HepG2 (cell line): ENCODE measurements at regions not wholly inside any gene's neighbourhood (a gene's known extent, or its start where the extent isn't known, plus 50 kb on each side); places are given as distances from the start of the nearest gene placed in this dataset.

ENCODE experiments used
- ATAC-seq: fragments of 200-7000 bp; cut with Tn5 transposase; 3 replicates; pipeline ENCODE4 v1.9.1; 2020; ENCODE audit warnings: mild to moderate bottlenecking, moderate library complexity
- BruUV-seq: library from RNA; stranded (reverse); fragments of 400-500 nt; replicated peaks from 2 replicates; lab custom pipeline; 2021; lab: Mats Ljungman, UMichigan
- CTCF ChIA-PET: fragments of 300-600 bp; formaldehyde crosslinking; extraction: SDS; loops from one replicate; lab custom pipeline; 2021; ENCODE audit warnings: low total read pairs, inconsistent platforms, low intra/inter-chr PET ratio; lab: Yijun Ruan, JAX
- POLR2A ChIA-PET: fragments of 350-600 bp; sonication (Branson Sonifier 250); formaldehyde crosslinking; loops from one replicate; lab custom pipeline; 2020; ENCODE audit warnings: antibody characterized with exemption, inconsistent platforms; lab: Yijun Ruan, JAX
- DNase-seq: peaks from one replicate; pipeline ENCODE4 v3.0.0-alpha.2; 2015; ENCODE audit warnings: low spot score
- FAIRE-seq: peaks from 3 replicates; lab custom pipeline; 2011; peaks lifted over from hg19 to GRCh38; lab: Jason Lieb, UNC
- H2AFZ ChIP-seq: one replicate; pipeline ENCODE4 v1.6.1; 2011; ENCODE audit warnings: low read length, inconsistent platforms
- H3K27ac ChIP-seq: fragments of 300-600 bp; 3 replicates; pipeline ENCODE4 v1.8.0; 2011; ENCODE audit warnings: mixed run types, mild to moderate bottlenecking, mixed read lengths, low read length, inconsistent platforms; ENCODE audit not compliant: insufficient read depth; ENCODE audit errors: extremely low read length
- H3K27me3 ChIP-seq, 2 experiments: fragments of 200-600 bp in 1 of 2; 2 replicates in 1 of 2; 3 replicates in 1 of 2; pipeline versions ENCODE4 v1.6.0 to v1.8.0; 2011; ENCODE audit warnings: low read length in 2 of 2, mild to moderate bottlenecking in 2 of 2, moderate library complexity in 2 of 2, inconsistent platforms in 1 of 2; ENCODE audit not compliant: insufficient read depth in 2 of 2, control insufficient read depth in 1 of 2
- H3K36me3 ChIP-seq, 2 experiments: fragments of 200-600 bp in 1 of 2; replicated peaks in 1 of 2; 2 replicates in 1 of 2; 3 replicates in 1 of 2; pipeline versions ENCODE4 v1.5.1 to v1.8.0; 2011; ENCODE audit warnings: low read length in 2 of 2, inconsistent platforms in 1 of 2; ENCODE audit not compliant: insufficient read depth in 2 of 2, control insufficient read depth in 1 of 2
- H3K4me1 ChIP-seq: 2 replicates; pipeline ENCODE4 v1.5.1; 2012; ENCODE audit warnings: low read length, inconsistent platforms; ENCODE audit not compliant: insufficient read depth
- H3K4me2 ChIP-seq: 2 replicates; pipeline ENCODE4 v1.6.0; 2011; ENCODE audit warnings: low read depth, low read length, inconsistent platforms
- H3K4me3 ChIP-seq, 3 experiments: fragments of 200-600 bp in 1 of 3; sonication (generic), shearing (Covaris generic) in 1 of 3; replicated peaks in 1 of 3; 2 replicates each; pipeline ENCODE4 v1.5.1; 2011 to 2016; ENCODE audit warnings: low read length in 3 of 3, inconsistent platforms in 2 of 3, low read depth in 2 of 3, mild to moderate bottlenecking in 2 of 3, control low read depth in 1 of 3, mixed read lengths in 1 of 3; ENCODE audit not compliant: insufficient read depth in 1 of 3
- H3K79me2 ChIP-seq: one replicate; pipeline ENCODE4 v1.6.1; 2011; ENCODE audit warnings: low read length, inconsistent platforms; ENCODE audit not compliant: insufficient read depth
- H3K9ac ChIP-seq: 2 replicates; pipeline ENCODE4 v1.6.0; 2011; ENCODE audit warnings: mild to moderate bottlenecking, low read depth, low read length, inconsistent platforms; ENCODE audit not compliant: insufficient read depth
- H3K9me3 ChIP-seq: 2 replicates; pipeline ENCODE4 v1.5.1; 2012; ENCODE audit warnings: mild to moderate bottlenecking, low read length
- H4K20me1 ChIP-seq: 2 replicates; pipeline ENCODE4 v1.6.0; 2011; ENCODE audit warnings: inconsistent platforms, mild to moderate bottlenecking, low read length, moderate library complexity; ENCODE audit not compliant: insufficient read depth
- EZH2 ChIP-seq: conservative IDR thresholded peaks from 2 replicates; pipeline ENCODE4 v1.6.1; 2012; ENCODE audit warnings: mild to moderate bottlenecking, low read depth, low read length, moderate library complexity
- HNF4G ChIP-seq, 2 experiments: sonication (generic) in 1 of 2; formaldehyde crosslinking in 1 of 2; IDR thresholded peaks; 2 replicates each; pipeline versions ENCODE4 v1.4.0 to v1.6.1; 2011 to 2020; ENCODE audit warnings: borderline replicate concordance in 2 of 2, low read depth in 2 of 2, mild to moderate bottlenecking in 2 of 2, low read length in 1 of 2, missing genetic modification reagents in 1 of 2, moderate library complexity in 1 of 2
- ISL2 ChIP-seq: sonication (generic); formaldehyde crosslinking; IDR thresholded peaks from 2 replicates; pipeline ENCODE4 v1.5.0; 2020; ENCODE audit warnings: missing genetic modification reagents
- KDM1A ChIP-seq: IDR thresholded peaks from 2 replicates; pipeline ENCODE4 v1.6.1; 2016; ENCODE audit warnings: missing compliant biosample characterization
- NRL ChIP-seq: sonication (generic); formaldehyde crosslinking; IDR thresholded peaks from 2 replicates; pipeline ENCODE4 v1.5.0; 2020; ENCODE audit warnings: missing genetic modification reagents, mild to moderate bottlenecking, moderate library complexity, borderline replicate concordance
- POLR2G ChIP-seq: fragments of 200-400 bp; formaldehyde crosslinking; IDR thresholded peaks from 2 replicates; pipeline ENCODE4 v1.6.1; 2018; ENCODE audit warnings: mild to moderate bottlenecking, low read depth, low read length, moderate library complexity
- TERF1 ChIP-seq: sonication (generic); formaldehyde crosslinking; IDR thresholded peaks from 2 replicates; pipeline ENCODE4 v1.8.0; 2022; ENCODE audit warnings: mild to moderate bottlenecking, missing genetic modification reagents, moderate library complexity
- TOE1 ChIP-seq: sonication (generic); formaldehyde crosslinking; IDR thresholded peaks from 2 replicates; pipeline ENCODE4 v1.4.0; 2020; ENCODE audit warnings: mild to moderate bottlenecking, missing genetic modification reagents
- ZMYM3 ChIP-seq: sonication (generic); formaldehyde crosslinking; IDR thresholded peaks from 2 replicates; pipeline ENCODE4 v1.5.1; 2020; ENCODE audit warnings: mild to moderate bottlenecking, missing genetic modification reagents
- ZNF558 ChIP-seq: sonication (generic); formaldehyde crosslinking; IDR thresholded peaks from 2 replicates; pipeline ENCODE4 v1.9.0; 2022; ENCODE audit warnings: mild to moderate bottlenecking, missing genetic modification reagents, borderline replicate concordance
- ZNF781 ChIP-seq: sonication (generic); formaldehyde crosslinking; IDR thresholded peaks from 2 replicates; pipeline ENCODE4 v1.5.1; 2020; ENCODE audit warnings: borderline replicate concordance, mild to moderate bottlenecking, missing genetic modification reagents; ENCODE audit errors: not compliant biosample characterization
- WGBS: methylation state at CpG from one replicate; pipeline ENCODE4 v1.1.6; 2017; ENCODE audit warnings: low lambda C conversion rate; 5-methylcytosine and 5-hydroxymethylcytosine counted together
- in situ Hi-C: cut with HindIII; loops from 2 replicates; pipeline ENCODE4 v1.10.0; 2017; ENCODE audit warnings: low pct_unique_long_range_greater_than_20kb; ENCODE audit not compliant: extremely low pct_ligation_motif_present
- intact Hi-C: fragments of 100-400 bp; cut with micrococcal nuclease; formaldehyde crosslinking; loops from one replicate; pipeline ENCODE4 v1.10.0; 2022; ENCODE audit not compliant: unreplicated experiment
- TF ChIP-seq, protein P1 (sequence below): sonication (generic); formaldehyde crosslinking; IDR thresholded peaks from 2 replicates; pipeline ENCODE4 v1.8.1; 2023; ENCODE audit warnings: mild to moderate bottlenecking, missing genetic modification reagents

- in situ Hi-C loops (loop anchor here (5.0 kb wide), 2 partner anchors 110 to 160 kb away; no protein-coding TSS in a partner anchor), intact Hi-C loops (loop anchor here (10.0 kb wide), 1 partner anchor 52 kb away; no protein-coding TSS in a partner anchor)
- no TSS peak for BruUV-seq
- ATAC-seq (no peak), DNase-seq (no peak), FAIRE-seq (no peak)
- Histone ChIP-seq H2AFZ (no peak overlapping the region), H3K9ac (no peak overlapping the region), H3K9me3 (no peaks in the 10 kb centered on the region), H4K20me1 (no peaks in the 10 kb centered on the region), H3K4me1 (peaks cover 24% of the 10 kb centered on the region), H3K27me3 (peaks cover 0 to 3% of the 10 kb centered on the region in 2 experiments; a peak in 1 of 5 replicates), H3K79me2 (no peaks in the 10 kb centered on the region), H3K27ac (no peak overlapping the region), H3K36me3 (no peaks in the 10 kb centered on the region), H3K4me2 (no peak overlapping the region), H3K4me3 (no peak overlapping the region)
- WGBS: 33% methylated on average over 2 of the region's 2 CpGs
- ChIA-PET POLR2A (interaction anchor here (0.9 kb wide), 1 partner anchor 89 kb away, joined by 3 read pairs; the partner anchor contains the start of gene FTH1), CTCF (no interaction called here)
- no peak for TF ChIP-seq KDM1A (CRISPR knock-in tag)
- TF ChIP-seq ZNF781 (CRISPR knock-in tag): no peak
- TF ChIP-seq TOE1 (CRISPR knock-in tag): no peak
- TF ChIP-seq, protein P1, sequence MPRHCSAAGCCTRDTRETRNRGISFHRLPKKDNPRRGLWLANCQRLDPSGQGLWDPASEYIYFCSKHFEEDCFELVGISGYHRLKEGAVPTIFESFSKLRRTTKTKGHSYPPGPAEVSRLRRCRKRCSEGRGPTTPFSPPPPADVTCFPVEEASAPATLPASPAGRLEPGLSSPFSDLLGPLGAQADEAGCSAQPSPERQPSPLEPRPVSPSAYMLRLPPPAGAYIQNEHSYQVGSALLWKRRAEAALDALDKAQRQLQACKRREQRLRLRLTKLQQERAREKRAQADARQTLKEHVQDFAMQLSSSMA (CRISPR knock-in tag): no peak
- no peak for TF ChIP-seq ZNF558 (CRISPR knock-in tag)
- TF ChIP-seq EZH2: no peak
- no peak for TF ChIP-seq TERF1
- no peak for TF ChIP-seq POLR2G
- no peak for TF ChIP-seq ISL2 (CRISPR knock-in tag)
- no peak for TF ChIP-seq HNF4G (IDR thresholded peaks at IDR 0.05; ENCODE audit: borderline replicate concordance, low read depth, low read length)
- TF ChIP-seq HNF4G (CRISPR knock-in tag; IDR thresholded peaks at IDR 0.05; ENCODE audit: borderline replicate concordance, low read depth): no peak
- no peak for TF ChIP-seq NRL (CRISPR knock-in tag)
- no peak for TF ChIP-seq ZMYM3 (CRISPR knock-in tag)
These were observed 66.7 kb upstream of the INCENP start for GRCh38 chr11:62057069-62057468.
